Fibroblast of lung (primary cell): ENCODE measurements at regions not wholly inside any gene's neighbourhood (a gene's known extent, or its start where the extent isn't known, plus 50 kb on each side); places are given as distances from the start of the nearest gene placed in this dataset.

Source experiments
- EZH2 ChIP-seq: IDR thresholded peaks from 2 replicates; pipeline ENCODE4 v1.5.1; 2012; ENCODE audit warnings: low read length, control low read depth, mild to moderate bottlenecking; ENCODE audit errors: missing control alignments
- TF ChIP-seq, protein P1 (sequence below), 2 donors: IDR thresholded peaks in 1 of 2; conservative IDR thresholded peaks in 1 of 2; 1 replicate in 1 of 2; 2 replicates in 1 of 2; pipeline ENCODE4 v1.5.1; 2011 to 2012; ENCODE audit warnings: low read length in 2 of 2, control low read depth in 1 of 2, inconsistent platforms in 1 of 2, low read depth in 1 of 2, mild to moderate bottlenecking in 1 of 2

DNA sequence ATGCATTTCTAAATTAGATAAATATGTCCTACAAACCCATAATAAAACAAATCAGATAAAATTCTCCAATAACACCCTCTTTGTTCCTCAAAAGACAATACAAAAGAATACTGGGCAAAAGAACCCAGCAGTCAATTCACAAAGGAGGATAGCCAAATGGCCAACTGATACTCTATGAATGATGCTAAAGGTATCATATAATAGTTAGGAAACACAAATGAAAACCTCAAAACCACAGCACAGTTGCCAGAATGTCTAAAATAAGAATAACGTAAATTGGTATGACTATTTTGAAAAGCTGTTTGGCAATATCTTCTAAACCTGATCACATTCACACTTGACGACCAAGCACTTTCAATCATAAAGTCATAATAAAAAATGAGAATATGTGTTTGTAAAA lies 315.4 kb downstream of the CDH7 start:
- TF ChIP-seq, protein P1, sequence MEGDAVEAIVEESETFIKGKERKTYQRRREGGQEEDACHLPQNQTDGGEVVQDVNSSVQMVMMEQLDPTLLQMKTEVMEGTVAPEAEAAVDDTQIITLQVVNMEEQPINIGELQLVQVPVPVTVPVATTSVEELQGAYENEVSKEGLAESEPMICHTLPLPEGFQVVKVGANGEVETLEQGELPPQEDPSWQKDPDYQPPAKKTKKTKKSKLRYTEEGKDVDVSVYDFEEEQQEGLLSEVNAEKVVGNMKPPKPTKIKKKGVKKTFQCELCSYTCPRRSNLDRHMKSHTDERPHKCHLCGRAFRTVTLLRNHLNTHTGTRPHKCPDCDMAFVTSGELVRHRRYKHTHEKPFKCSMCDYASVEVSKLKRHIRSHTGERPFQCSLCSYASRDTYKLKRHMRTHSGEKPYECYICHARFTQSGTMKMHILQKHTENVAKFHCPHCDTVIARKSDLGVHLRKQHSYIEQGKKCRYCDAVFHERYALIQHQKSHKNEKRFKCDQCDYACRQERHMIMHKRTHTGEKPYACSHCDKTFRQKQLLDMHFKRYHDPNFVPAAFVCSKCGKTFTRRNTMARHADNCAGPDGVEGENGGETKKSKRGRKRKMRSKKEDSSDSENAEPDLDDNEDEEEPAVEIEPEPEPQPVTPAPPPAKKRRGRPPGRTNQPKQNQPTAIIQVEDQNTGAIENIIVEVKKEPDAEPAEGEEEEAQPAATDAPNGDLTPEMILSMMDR (conservative IDR thresholded peaks at IDR 0.05 in 1 of 2, IDR thresholded peaks at IDR 0.05 in 1 of 2; ENCODE audit: low read depth in 1 of 2, low read length in 2 of 2), result no peak
- TF ChIP-seq EZH2, result no peak
